ENCODE measurements at regions not wholly inside any gene's neighbourhood (a gene's known extent, or its start where the extent isn't known, plus 50 kb on each side); places are given as distances from the start of the nearest gene placed in this dataset.

DNA sequence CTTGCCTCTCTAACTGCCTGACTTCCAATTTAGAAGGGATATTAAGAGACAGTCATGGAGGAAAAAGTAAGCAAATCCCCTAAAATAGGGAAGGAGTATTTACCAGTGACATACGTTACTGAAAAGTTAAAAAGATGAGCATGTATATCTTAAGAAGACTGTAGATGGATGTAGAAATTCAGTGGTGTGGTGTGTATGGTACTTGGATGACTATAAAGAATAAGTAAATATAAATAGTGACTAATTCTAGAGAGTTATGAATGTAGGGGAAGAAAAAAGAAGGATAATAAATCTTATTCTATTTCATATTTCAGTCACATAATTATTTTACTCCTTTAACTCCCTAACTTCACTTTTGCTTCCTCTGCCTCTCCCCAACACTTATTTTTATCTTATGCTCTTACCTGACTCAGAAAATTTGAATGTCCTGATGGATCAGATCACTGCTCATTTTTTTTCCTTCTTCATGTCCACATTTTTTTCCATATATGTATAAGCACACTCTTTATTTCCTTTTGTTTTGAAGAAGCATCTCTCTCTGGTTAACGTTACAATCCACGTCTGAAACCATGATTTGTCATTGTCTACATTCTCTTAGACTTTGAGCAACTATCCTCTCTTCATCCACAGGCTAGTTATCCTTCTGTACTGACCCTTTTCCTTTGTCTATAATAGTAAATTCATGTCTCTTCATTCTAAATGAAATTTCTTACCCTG, 422.7 kb upstream of the SYT1 start:
- intact Hi-C loops (cut with micrococcal nuclease), result no loop called here
- no peaks in the 10 kb centered on the region for H3K36me3 ChIP-seq
- DNase-seq, result no peak
- no peak overlapping the region for H3K27ac ChIP-seq (replicated peaks)
- H3K9me3 ChIP-seq (replicated peaks), result peaks cover 25% of the 10 kb centered on the region
- TF ChIP-seq, protein P1, sequence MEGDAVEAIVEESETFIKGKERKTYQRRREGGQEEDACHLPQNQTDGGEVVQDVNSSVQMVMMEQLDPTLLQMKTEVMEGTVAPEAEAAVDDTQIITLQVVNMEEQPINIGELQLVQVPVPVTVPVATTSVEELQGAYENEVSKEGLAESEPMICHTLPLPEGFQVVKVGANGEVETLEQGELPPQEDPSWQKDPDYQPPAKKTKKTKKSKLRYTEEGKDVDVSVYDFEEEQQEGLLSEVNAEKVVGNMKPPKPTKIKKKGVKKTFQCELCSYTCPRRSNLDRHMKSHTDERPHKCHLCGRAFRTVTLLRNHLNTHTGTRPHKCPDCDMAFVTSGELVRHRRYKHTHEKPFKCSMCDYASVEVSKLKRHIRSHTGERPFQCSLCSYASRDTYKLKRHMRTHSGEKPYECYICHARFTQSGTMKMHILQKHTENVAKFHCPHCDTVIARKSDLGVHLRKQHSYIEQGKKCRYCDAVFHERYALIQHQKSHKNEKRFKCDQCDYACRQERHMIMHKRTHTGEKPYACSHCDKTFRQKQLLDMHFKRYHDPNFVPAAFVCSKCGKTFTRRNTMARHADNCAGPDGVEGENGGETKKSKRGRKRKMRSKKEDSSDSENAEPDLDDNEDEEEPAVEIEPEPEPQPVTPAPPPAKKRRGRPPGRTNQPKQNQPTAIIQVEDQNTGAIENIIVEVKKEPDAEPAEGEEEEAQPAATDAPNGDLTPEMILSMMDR (IDR thresholded peaks at IDR 0.05; ENCODE audit: borderline replicate concordance), result no peak
- H3K4me3 ChIP-seq, result no peak overlapping the region
- no peaks in the 10 kb centered on the region for H3K4me1 ChIP-seq
- no peaks in the 10 kb centered on the region for H3K27me3 ChIP-seq (ENCODE audit: low read depth)

DNA sequence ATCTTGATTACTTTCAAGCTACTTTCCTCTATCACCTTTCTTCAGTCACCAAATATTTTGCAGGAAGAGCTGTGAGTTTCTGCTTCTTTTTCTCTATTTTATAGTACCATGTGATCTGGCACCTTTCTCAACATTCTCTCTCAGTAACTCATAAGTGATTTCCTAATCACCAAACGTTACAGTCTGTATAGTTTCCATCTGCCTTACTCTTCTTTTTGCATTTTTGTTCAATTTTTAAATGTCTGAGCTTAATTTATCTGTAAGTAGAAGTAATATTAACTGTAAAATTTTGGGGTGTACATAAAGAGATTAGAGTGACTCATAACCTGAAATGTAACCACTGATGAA, 422.1 kb upstream of the SYT1 start:
- TF ChIP-seq, protein P1 (IDR thresholded peaks at IDR 0.05; ENCODE audit: borderline replicate concordance), result no peak
- intact Hi-C loops (cut with micrococcal nuclease), result no loop called here
- Histone ChIP-seq H3K9me3 (replicated peaks) (peaks cover 20% of the 10 kb centered on the region), H3K4me1 (no peaks in the 10 kb centered on the region), H3K27me3 (ENCODE audit: low read depth) (no peaks in the 10 kb centered on the region), H3K27ac (replicated peaks) (no peak overlapping the region), H3K4me3 (no peak overlapping the region), H3K36me3 (no peaks in the 10 kb centered on the region)
- no peak for DNase-seq

DNA sequence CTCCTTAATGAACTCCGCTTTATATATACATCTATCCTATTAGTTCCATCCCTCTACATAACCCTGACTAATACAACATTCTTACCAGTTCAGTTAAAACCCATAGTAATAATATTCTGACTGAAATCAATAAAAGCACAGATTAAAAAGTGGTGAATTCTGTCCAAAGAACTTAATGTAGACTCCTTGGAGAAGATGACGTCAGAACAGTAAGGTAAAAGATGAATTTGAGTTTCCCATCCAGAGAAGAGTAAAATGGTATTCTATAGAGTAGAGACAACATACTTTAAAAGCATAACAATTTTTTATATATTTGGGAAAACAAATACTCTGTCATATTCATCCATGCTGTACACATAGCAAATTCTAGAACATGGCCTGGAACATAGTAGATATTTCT, 418.0 kb upstream of the SYT1 start:
- no peak overlapping the region for H3K4me3 ChIP-seq
- H3K27me3 ChIP-seq (ENCODE audit: low read depth), result no peaks in the 10 kb centered on the region
- H3K36me3 ChIP-seq, result no peaks in the 10 kb centered on the region
- no peaks in the 10 kb centered on the region for H3K9me3 ChIP-seq (replicated peaks)
- no peak for DNase-seq
- no peak overlapping the region for H3K27ac ChIP-seq (replicated peaks)
- H3K4me1 ChIP-seq, result no peaks in the 10 kb centered on the region
- intact Hi-C loops (cut with micrococcal nuclease), result no loop called here
- TF ChIP-seq, protein P1 (IDR thresholded peaks at IDR 0.05; ENCODE audit: borderline replicate concordance), result no peak

DNA sequence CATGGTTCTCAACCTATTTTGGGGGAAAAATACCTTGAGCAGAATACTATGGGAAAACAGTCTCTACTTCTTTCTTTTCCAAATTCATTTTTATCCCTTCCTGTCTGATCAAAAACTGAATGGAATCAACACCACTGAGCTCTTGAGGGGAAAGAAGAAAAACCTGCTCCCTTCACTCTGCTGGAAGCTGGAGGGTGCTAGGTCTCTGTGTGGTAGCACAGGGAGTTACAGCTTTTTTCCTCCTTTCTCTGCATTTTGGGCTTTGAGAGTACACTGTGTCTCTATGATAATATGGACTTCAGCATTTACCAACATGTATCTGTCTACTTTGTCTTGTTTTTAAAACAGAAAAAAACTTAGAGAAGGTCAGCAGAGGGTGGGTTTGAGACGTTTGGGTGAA, 417.2 kb upstream of the SYT1 start:
- intact Hi-C loops (cut with micrococcal nuclease), result no loop called here
- H3K27ac ChIP-seq (replicated peaks), result no peak overlapping the region

DNA sequence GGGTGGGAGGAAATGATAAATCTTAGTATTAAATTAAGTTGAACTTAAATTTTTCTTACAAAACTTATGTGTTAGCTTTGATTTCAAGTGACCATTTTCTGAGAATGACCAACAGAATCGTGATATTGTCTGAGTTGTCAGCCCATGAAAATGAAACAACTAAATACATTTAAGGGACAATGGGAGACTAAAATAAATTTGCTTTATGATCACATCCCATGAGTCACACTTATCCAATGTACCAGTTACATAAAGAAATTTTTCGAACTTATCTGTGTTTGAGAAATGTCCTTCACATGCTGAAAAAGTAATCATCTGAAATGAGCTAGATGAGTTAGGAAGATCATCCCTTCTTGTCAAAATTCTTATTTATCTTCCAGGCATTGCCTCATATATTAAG, 415.9 kb upstream of the SYT1 start:
- intact Hi-C loops (cut with micrococcal nuclease), result no loop called here
- Histone ChIP-seq H3K36me3 (no peaks in the 10 kb centered on the region), H3K27ac (replicated peaks) (no peak overlapping the region), H3K4me3 (no peak overlapping the region), H3K9me3 (replicated peaks) (no peaks in the 10 kb centered on the region), H3K27me3 (ENCODE audit: low read depth) (no peaks in the 10 kb centered on the region), H3K4me1 (no peaks in the 10 kb centered on the region)
- TF ChIP-seq, protein P1 (IDR thresholded peaks at IDR 0.05; ENCODE audit: borderline replicate concordance), result no peak
- no peak for DNase-seq

More for the DNA sequence above, 417.2 kb upstream of the SYT1 start:
- Histone ChIP-seq H3K4me3 (no peak overlapping the region), H3K4me1 (no peaks in the 10 kb centered on the region), H3K9me3 (replicated peaks) (no peaks in the 10 kb centered on the region), H3K27me3 (ENCODE audit: low read depth) (no peaks in the 10 kb centered on the region), H3K36me3 (no peaks in the 10 kb centered on the region)
- DNase-seq, result no peak
- TF ChIP-seq, protein P1 (IDR thresholded peaks at IDR 0.05; ENCODE audit: borderline replicate concordance), result no peak
